AG04449 (cell line): ENCODE measurements at regions not wholly inside any gene's neighbourhood (a gene's known extent, or its start where the extent isn't known, plus 50 kb on each side); places are given as distances from the start of the nearest gene placed in this dataset.

Source experiments
- CTCF ChIA-PET: fragments of 350-600 bp; formaldehyde crosslinking; extraction: SDS; loops from one replicate; lab custom pipeline; 2021; ENCODE audit warnings: antibody characterized with exemption; lab: Yijun Ruan, JAX
- POLR2A ChIA-PET: fragments of 400-600, 350-600 bp; formaldehyde crosslinking; extraction: SDS; loops from one replicate; lab custom pipeline; 2020; ENCODE audit warnings: antibody characterized with exemption, inconsistent platforms; lab: Yijun Ruan, JAX
- DNase-seq: peaks from one replicate; pipeline ENCODE4 v3.0.0-alpha.2; 2010; ENCODE audit warnings: low read depth, low spot score
- H3K4me3 ChIP-seq: 2 replicates; pipeline ENCODE4 v1.5.1; 2011; ENCODE audit warnings: low read depth, mild to moderate bottlenecking, control low read depth, low read length
- CTCF ChIP-seq: IDR thresholded peaks from one replicate; pipeline ENCODE4 v1.5.1; 2011; ENCODE audit warnings: mild to moderate bottlenecking, moderate library complexity, low read length, control low read depth, inconsistent platforms; ENCODE audit not compliant: insufficient read depth; ENCODE audit errors: missing control alignments

- H3K4me3 ChIP-seq: no peak overlapping the region
- ChIA-PET POLR2A (no interaction called here), CTCF (no interaction called here)
- DNase-seq: no peak
- TF ChIP-seq CTCF: no peak
Observed at GRCh38 chr3:94349310-94349878, 286.5 kb downstream of the NSUN3 start.

GRCh38 chr3:94356581-94356980, 293.7 kb downstream of the NSUN3 start:
- CTCF ChIA-PET: no interaction called here
- POLR2A ChIA-PET: no interaction called here
- DNase-seq: no peak

GRCh38 chr3:94359996-94360395, 297.1 kb downstream of the NSUN3 start:
- no peak for TF ChIP-seq CTCF
- DNase-seq: no peak
- ChIA-PET POLR2A (no interaction called here), CTCF (no interaction called here)
- no peak overlapping the region for H3K4me3 ChIP-seq

More at GRCh38 chr3:94356581-94356980, 293.7 kb downstream of the NSUN3 start:
- H3K4me3 ChIP-seq: no peak overlapping the region
- no peak for TF ChIP-seq CTCF

GRCh38 chr3:94360987-94361386, 298.1 kb downstream of the NSUN3 start:
- POLR2A ChIA-PET: no interaction called here

GRCh38 chr3:94362393-94362792, 299.5 kb downstream of the NSUN3 start:
- H3K4me3 ChIP-seq: no peak overlapping the region
- DNase-seq: no peak
- POLR2A ChIA-PET: no interaction called here
- TF ChIP-seq CTCF: no peak
- CTCF ChIA-PET: no interaction called here

More at GRCh38 chr3:94360987-94361386, 298.1 kb downstream of the NSUN3 start:
- H3K4me3 ChIP-seq: no peak overlapping the region
- no peak for DNase-seq
- CTCF ChIA-PET: no interaction called here
- no peak for TF ChIP-seq CTCF

- POLR2A ChIA-PET: no interaction called here
- CTCF ChIA-PET: no interaction called here
- DNase-seq: no peak
- TF ChIP-seq CTCF: no peak
- H3K4me3 ChIP-seq: no peak overlapping the region
Observed at GRCh38 chr3:94365006-94365405, 302.1 kb downstream of the NSUN3 start.
